ENCODE measurements at regions not wholly inside any gene's neighbourhood (a gene's known extent, or its start where the extent isn't known, plus 50 kb on each side); places are given as distances from the start of the nearest gene placed in this dataset.

DNA sequence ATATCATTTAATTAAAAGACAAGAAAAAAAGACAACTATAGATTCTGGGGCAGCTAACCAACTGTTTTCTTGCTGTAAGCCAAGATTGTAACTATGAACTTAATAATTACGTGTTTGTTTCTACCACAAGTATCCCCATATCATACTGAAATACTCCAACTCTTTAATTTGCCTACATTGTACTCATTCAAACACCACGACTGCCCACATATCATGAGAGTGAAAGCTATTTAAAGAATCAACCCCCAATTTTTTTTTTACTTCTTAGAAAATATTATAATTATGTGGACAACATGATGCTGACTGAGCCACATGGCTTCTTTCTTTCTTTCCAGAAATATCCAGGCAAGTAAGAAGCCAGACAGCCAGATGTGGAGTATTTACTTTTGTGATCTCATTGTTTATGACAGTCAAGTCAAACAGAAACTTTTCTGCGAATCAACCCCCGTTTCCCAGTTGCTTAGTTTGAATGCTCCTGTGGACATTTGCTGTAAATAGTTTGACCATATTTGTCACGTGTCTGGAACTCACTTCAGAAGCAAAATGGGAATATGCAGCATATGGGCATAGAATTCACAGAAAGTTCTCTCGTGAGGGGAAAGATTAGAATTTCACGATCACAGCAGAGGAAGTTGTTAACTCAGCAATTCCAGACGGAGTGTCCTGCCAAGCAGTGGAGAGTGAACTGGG lies 126.8 kb upstream of the PSMD7 start:
- no peak for DNase-seq

DNA sequence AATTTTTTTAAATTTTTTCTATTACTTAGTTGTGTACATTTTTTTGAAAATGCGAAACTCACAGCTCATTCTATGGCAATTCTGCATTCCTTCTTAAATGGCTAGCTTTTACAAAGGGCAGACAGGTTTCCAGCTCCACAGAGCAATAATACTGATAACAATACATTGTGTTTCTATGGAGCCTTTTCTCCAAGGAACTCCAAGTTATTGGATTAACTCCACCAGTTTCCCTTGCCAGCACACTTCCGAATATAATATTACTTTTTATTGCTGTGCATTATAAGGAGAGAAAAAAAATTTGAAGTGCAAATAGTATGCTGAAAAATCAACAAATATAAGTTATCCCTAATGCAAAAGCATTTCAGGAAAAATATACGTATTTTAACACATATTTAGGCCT lies 127.5 kb upstream of the PSMD7 start:
- DNase-seq = no peak

DNA sequence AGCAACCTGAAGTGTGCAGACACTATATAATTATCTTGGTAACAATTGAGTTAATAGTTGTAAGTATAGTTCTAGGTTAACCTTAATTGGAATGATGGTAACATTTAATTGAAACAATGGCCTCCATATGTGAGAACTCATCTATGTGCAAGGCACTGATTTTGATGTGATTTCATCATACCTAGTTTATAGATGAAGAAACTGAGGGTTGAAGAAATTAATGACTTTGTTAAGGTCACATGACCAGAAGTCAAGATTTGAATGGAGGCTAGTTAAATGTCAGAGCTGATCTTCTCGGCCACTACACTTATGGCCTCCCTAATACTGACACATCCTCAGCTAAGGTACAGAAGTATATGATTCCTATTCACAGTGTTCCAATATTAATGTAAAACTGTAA lies 128.2 kb upstream of the PSMD7 start:
- no peak for DNase-seq

DNA sequence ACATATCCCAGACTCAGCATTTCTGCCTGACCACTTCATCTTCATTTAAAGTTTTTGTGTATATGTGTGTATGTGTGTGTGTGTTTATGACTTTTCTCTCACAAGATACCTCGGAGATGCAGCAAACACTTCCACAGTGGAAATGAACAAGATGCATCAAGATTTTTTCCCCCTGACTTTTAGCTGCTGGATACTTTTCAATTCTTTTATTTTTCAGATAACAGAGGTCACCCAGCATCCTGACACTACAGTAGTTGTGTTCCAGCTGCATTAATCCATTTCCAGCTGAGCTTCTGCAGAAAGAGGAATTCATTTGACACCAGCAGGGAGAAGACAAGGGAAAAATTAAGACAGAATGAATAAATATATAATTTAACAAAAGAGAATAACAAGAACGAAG lies 130.2 kb upstream of the PSMD7 start:
- no peak for DNase-seq

DNA sequence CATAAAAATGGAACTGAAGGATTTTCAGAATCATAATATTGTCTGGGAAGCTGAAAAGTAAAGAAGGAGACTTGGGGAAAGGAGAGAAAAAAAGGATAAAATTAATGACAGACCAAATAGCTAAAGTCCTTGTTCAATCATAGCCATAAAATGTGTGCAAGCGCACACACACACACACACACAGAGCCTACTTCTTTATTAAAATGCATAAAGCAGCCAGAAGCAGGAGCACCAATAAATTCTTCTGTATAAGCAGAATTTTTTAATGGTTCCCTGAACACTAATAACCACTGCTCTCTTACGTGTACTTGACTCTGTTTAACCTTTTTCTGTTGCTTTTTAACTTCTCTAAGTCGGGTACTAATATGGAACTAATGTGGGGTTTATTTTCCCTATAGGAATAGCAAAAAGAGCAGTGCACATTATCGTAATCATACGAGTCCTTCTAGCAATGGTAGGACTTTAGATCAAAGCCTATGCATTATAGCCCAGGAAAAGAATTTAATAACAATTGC lies 131.0 kb upstream of the PSMD7 start:
- DNase-seq = no peak

DNA sequence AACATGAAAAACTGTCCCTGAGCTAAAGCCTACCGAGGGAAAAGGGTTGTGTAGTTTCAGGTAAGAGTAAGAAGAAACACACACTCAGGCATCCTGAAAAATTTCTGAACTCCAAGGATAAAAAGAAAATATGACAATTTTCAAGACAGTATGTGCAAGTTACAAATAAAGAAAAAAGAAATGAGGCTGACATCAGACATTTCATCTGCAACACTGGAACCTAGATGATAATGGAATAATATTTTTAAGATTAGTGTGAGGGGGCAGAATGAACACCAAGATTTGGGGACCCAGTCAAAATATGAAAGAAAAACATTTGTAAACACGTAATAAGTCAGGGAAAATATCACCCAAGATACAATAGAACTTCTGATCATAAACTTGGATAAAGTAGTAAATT lies 135.9 kb upstream of the PSMD7 start:
- DNase-seq = no peak

DNA sequence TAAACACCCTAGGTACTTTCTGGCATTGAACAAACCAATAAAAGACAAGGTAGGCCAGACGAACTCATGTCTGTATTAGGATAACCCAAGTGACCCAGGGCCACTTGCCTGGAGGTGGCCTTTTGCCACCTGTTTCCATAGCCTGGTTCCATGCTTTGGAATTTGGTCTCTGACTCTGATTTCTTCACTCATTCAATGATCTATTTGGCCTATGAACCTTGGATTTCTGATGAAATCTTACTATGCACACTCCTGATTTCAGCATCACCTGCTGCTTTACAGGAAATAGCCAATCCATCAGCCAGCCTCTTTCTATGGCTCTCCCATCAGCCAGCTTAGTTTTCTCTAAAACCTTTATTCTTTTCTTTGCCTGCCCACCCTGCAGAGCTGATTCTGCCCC lies 142.8 kb upstream of the PSMD7 start:
- no peak for DNase-seq

DNA sequence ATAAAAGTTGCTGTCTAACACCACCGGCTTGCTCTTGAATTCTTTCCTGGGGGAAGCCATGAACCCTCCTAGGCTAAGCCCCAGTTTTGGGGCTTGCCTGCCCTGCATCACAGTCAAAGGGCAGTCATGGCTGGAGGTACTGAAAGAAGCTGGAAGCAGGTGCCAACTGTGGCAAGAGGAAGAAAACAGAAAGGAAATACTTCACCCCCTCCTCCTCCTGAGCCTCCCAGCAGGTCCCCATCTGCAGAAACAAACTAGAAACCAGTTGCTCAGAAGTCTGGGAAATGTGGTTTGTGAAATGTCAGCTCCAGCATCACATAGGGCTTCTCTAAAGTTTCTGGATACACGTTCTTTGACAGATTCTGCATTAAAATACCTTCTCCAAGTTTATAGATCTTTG lies 150.0 kb upstream of the PSMD7 start:
- no peak for DNase-seq

DNA sequence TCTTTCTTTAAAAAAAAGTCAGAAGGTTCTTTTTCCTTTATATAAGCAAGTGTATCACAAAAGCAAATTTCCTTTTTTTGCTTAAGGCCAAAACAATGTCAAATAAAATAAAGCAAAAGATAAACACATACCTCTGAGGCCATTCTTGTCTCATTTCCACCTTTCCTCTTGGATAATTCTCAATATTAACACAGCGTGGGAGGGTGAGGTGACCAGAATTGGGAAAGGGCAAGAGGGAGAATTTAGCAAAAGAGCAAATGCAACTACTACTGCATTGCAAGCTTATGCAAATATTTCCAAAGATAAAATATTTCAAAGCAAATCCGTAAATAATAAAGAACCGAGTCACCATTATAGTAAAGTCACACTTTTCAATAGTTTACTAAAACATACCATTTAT lies 153.4 kb upstream of the PSMD7 start:
- DNase-seq = no peak

DNA sequence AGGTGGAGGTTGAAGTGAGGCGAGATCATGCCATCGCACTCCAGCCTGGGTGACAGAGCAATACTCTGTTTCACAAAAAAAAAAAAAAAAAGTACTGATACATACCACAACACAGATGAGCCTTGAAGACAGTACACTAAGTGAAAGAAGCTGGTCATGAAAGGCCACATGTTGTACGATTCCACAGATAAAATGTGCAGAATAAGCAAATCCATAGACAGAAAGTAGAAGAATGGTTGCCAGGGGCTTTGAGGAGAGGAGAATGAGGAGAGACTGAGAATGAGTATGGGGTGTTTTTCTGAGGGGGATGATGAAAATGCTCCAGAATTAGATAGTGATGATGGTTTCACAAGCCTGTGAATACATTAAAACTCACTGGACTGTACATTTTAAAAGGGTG lies 155.6 kb upstream of the PSMD7 start:
- no peak for DNase-seq

DNA sequence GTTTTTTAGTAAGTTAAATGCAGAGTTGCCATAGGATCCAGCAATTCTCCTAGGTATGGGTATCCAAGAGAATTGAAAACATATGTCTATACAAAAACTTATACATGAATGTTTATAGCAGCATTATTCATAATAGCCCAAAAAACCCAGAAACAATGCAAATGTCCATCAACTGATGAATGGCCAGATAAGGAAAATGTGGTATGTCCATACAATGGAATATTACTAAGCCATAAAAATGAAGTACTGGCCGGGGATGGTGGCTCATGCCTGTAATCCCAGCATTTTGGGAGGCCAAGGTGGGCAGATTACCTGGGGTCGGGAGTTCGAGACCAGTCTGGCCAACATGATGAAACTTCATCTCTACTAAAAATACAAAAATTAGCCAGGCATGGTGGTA lies 156.1 kb upstream of the PSMD7 start:
- DNase-seq = no peak

DNA sequence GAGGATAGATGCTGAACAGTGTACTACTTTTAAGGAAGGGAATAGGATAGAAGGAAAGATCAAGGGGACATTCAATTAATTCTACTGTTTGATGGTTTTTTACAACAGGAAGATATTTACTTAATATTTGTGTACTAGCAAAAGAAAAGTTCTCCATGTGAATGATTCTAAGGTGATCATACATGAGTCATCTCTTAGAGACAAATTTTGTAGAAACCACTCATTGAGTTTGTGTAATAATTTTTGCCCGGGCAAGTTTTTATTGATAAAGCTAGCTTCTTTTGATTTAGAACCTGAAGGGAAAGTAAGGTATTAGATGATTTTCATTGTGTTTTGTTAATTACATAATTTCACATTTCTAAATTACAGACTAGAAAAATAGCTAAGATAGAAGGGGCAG lies 172.8 kb upstream of the PSMD7 start:
- DNase-seq = no peak

DNA sequence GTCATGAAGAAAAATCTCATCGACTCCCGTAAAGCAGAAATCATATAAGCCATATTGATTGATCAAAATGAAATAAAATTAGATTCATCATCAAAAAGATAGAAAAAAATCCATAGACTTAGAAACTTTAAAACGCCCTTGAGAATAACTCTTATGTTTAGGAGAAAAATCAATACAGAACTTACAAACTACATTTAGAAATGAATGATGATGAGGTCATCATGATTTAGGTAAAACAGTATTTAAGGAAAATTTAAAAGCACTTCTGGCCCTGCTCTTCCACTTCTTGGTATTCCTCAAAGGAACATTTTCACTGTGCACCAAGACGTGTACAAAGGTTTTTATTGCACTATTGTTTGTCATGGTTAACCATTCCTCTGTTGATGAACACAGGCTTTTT lies 173.4 kb upstream of the PSMD7 start:
- DNase-seq = no peak

DNA sequence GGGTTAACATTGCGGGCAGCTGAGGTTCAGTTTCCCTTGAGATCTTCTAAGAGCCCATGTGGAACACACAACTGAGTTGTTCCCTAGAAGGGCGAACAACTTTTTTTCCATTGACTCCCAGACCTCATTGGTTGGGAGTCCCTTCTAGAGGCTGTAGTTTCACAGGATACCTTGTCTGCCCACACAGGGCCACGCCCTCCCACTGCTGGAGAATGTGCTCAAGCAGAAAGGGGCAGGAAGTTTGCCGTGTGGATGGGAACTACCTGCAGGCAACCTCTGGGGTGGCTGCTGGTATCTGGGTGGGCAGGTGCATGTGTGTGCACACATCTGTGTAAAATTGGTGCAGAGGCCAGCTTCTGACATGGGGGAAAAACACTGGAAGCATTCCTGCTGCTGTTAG lies 178.8 kb upstream of the PSMD7 start:
- no peak for DNase-seq

DNA sequence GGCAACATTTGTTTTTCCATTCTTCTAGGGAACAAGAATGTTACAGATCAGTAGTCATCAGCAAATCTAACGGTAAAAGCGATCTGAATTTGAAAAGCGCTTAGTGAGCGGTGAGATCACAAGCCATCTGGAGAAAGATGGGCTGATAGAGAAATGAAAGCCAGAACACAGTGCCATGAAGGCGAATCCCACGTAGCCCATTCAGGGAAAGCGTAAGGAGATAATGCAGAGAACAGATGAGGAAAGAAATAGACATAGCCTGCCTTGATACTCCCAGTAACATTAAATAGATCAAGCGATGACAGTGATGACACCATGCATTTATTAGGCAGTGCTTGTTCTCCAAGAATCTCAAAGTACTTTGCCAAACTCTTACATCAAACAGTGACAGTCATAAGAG lies 183.1 kb upstream of the PSMD7 start:
- no peak for DNase-seq

DNA sequence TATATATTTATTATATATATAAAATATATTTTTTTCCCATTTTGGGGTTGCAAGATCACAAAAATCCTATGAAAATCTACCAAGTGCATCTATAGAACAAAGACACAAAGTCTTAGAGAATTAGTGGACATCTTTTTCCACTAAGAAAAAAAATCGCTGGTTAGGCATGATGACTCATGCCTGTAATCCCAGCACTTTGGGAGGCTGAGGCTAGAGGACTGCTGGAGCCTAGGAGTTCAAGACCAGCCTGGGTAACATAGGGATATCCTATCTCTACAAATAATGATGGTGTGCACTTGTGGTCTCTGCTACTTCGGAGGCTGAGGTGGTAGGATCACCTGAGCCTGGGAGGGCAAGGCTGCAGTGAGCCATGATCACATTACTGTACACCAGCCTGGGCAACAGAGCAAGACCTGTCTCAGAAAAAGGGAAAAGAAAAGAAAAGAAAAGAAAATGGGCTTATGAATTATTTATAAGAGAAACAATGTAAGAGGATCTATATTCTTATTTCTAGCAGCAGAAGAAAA lies 185.1 kb upstream of the PSMD7 start:
- DNase-seq = no peak

DNA sequence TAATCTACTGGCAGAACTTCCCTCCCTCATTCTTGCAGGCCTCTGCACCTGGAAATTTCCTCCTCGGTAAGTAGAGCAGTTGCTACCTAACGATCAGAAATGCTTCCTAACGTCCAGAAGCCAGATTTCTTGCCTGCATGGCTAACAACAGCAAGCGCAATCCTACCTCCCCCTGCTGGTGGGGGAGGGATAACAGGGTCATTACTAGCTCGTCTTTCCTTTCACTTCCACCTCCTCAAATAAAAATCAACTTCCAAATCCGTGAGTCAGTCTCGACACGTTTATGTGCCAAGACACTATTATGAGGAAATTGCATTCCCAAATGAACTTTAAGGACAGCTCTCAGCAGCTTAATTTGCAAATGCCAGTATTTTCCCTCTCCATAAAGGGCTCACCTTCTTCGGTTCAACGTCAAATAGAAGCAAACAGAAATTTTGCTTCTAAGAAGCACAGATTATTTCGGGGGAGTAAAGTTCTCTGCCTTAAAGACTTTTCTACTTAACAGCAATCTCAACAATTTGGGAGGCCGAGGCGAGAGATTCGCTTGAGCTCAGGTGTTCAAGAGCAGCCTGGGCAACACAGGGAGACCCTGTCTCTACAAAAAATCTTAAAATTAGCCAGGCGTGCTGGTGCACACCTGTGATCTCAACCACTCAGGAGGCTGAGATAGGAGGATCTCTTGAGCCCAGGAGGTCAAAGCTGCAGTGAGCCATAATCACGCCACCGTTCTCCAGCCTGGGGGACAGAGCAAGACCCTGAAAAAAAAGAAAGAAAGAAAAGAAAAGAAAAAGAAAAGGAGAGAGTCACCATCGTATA lies 188.6 kb upstream of the PSMD7 start:
- no peak for DNase-seq

DNA sequence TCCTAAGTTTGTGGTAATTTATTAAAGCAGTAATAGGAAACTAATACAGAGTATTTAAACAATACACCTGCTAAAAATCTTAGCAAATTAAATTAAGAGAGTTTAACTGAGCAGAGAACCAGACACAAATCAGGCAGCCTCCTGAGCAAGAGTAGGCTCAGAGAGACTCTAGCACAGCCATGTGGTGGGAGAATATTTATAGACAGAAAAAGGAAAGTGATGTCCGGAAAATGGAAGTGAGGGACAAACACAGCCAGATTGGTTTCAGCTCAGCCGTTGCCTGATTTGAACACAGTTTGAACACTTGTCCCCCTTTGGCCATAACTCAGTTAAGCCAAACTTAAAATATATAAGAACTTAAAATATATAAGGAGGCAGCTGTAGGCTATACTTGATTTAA lies 192.6 kb upstream of the PSMD7 start:
- DNase-seq = no peak

DNA sequence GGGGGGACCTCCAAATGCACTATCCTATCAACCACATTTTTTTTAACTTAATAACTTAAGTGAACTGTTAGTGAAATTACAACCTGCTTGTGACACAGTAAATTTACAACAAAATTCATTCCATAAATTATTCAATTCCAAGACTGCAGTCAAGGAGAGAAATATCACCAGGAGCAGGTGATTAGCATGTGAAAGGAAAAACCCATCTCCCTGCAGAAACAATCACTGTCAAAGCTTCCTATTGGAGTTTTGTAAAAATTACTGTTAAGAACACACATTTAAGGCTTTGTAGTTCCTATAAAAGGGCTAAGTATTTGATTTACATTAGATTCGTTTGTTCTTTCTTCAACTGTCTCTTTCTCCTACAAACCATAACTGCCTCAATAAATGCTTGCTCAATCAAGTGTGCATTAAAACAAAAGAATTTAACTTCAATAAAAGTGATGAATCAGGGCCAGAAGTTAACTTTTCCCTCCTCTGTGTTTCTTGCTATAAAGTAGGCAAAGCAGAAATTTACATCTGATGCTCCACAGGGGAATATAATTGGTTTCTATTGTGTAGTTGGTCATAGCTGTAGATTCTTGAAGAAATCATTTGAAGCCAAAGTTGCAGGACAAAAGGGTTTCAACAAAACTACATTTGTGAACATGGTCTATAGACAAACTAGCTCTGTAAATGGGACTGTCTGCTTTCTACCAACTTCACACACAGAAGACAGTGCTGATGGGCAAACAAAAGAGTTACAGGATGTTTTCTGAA lies 195.1 kb upstream of the PSMD7 start:
- no peak for DNase-seq

DNA sequence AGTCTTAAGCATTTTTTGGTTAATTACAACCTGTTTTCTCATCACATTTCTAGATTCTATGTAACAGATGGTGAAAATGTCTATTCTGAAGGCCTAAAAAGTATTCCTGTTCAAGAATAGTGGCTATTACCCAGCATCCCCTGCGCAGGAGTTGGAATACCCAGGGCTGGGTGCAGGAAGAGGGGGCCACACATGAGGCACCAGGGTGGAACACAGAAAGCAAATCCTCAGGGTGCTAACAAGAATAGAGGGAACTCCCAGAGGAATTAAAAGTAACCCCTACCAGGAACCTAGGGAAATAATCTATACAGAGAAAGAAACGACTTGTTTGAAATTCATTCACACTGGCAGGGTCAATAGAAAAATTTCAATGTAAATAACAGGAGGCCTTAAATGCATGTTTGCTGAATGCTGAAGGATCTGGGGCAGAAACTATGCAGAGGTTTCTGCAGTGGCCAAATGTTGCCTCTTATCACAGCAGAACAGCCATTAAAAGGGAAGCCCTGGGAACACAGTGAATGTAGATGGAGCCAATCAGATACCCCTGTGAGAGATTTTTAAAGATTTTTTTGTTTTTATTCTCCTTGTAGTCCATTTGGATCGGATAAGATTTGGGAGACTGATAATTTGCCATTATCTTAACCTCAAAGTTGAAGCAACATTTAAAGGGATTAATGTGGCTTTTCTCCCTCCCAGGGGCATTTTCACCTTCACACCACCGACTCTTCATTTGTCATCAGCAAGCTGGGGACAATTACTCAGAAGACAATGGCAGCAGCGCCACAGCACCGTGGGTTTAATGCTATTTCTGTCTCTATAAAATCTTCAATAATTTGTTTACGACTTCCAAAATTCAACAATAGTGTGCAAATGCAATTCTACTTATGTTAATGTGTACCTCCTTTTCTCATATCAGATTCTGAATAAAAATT lies 196.0 kb upstream of the PSMD7 start:
- peak; percentile 55 for DNase-seq

DNA sequence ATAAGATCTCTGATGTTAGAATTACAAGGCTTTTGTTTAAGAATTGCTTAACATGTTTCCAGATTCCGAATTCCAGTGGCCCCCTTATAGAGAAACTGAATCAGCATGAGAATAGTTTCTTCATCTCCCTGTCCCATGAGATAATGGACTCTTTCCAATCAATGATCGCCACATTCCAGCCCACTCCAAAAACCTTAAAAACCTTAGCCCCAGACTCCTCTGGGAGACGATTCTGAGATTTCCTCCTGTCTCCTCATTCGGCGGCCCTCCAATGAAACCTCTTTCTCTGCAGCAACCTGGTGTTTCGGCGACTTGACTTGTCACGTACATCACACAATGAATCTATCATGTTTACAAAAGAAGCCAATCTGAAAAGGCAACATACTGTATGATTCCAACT lies 197.1 kb upstream of the PSMD7 start:
- DNase-seq = no peak

DNA sequence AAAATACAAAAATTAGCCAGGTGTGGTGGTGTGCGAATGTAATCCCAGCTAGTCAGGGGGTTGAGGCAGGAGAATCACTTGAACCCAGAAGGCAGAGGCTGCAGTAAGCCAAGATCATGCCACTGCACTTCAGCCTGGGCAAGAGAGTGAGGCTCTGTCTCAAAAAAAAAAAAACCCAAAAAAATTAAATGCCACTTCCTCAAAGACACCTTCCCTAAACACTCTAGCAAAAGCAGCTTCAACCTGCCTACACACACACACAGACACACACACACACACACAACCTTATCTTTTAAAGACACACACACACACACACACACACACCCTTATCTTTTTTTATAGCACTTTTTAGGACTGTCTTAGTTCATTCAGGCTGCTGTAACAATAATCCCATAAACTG lies 201.7 kb upstream of the PSMD7 start:
- no peak for DNase-seq

Measured in NCI-H345 (cell line).